Stimulated activated CD4-positive, alpha-beta T cell treated with anti-CD3 and anti-CD28 coated beads, Interleukin-12 subunit alpha, Interleukin-12 subunit beta, amount 100 ng/mL, for 4 hours (primary cell): ENCODE measurements at regions not wholly inside any gene's neighbourhood (a gene's known extent, or its start where the extent isn't known, plus 50 kb on each side); places are given as distances from the start of the nearest gene placed in this dataset.

Experiments
- DNase-seq: peaks from one replicate; pipeline ENCODE4 v3.0.0-alpha.2; 2020

DNA sequence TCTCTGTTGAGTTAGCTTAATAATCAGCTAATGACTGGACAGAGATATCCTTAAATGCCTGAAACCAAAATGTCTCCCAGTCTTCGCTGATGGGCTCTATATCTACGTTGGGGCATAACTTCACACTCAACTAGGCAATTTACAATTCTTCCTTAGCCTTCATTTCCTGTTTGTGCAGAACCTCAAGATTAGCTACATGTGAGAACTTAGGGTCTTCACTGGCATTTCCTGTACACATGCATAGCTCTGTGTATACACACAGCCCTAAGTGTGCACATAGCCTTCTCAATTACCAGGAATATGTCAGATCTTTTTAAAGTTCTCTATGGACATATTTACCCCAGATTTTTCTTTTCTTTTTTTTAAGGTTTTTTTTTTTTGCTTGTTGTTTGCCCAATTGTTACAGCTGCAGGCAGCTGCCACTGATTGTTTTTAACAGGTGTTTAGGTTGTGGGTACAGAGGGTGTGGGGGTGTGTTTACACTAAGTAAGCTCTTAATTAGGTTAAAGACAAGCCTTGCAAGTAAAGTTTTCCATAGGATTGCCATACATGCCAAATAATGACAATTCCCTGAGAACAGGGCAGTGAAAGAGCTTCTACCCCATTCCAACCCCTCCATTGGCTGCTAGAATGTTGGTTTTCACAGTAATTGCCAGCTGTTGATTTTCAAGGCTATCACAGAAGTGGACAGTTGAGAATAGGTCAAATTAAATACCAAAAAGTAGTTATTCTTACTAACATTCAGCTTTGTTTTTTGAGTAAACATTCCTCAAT, 441.0 kb downstream of the TLE4 start:
- DNase-seq, result no peak

DNA sequence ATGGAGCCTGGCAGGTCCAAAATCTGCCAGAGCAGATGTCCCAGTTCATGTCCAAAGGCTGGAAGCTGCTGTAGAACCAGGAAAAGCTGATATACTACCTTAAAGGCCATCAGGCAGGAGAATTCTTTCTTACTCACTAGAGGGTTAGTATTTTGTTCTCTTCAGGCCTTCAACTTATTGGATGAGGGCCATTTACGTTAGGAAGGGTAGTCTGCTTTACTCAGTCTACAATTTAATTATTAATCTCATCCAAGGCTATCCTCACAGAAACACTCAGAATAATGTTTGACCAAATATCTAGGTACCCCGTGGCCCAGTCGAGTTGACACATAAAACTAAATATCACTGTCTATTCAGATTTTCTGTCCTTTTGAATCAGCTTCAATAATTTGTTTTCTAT, 437.4 kb downstream of the TLE4 start:
- no peak for DNase-seq

GRCh38 chr9:80004714-80005113, 432.9 kb downstream of the TLE4 start:
- DNase-seq, result no peak

GRCh38 chr9:79990536-79990935, 418.8 kb downstream of the TLE4 start:
- DNase-seq, result no peak

DNA sequence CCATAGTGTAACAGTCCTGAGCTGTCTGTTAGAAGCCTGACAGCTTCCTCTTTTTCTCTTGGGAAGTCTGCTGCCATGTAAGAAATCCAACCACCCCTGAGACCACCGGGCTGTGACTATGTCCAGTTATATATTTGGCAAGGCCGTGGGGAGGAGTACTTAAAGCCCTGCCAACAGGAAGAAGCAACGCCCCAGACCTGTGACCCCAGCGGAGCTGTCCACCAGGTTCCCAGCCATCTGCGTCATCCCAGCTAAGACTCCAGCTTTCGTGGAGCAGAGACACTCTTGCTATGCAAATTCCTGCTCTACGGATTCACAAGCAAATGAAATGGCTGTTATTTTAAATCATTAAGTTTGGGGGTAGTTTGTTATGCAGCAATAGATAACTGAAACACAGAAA, 417.3 kb downstream of the TLE4 start:
- no peak for DNase-seq

DNA sequence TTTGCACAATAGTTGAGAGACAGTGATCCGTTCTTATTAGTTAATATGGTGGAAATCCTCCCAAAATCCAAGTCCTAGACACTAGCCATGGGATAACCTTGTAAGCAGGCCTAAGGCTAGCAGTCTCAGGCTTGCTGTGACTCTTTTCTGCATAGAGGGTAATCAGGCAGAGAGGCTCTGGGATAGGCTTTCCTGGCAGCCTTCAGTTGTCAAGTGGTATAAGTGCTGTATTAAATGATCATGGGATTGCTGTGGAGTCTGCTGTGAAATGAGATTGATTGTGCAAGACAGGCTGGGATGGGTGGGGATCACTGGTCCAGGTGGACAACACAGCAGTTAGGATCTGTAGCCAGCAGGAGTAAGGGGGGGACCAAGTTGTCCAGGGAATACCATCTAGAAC, 416.4 kb downstream of the TLE4 start:
- no peak for DNase-seq

GRCh38 chr9:79986437-79986836, 414.7 kb downstream of the TLE4 start:
- DNase-seq, result no peak

DNA sequence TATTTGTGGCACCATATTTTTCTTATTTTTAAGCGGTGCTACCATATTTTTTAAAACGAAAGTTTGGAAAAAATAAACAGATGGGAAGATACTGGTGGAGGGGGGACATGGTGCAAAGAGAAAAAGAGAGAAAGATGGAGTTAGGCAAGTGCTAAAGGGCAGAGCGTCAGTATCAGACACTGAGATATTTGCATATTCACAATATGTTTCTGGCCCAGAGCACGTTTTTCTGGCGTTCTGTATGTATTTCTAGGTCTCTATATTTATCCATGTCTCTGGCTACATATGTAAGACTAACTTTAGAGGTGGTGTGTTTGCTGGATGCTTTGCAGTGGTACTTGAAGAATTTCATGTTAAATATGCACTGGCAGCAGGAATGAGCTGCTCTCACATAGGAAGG, 414.0 kb downstream of the TLE4 start:
- DNase-seq, result no peak

DNA sequence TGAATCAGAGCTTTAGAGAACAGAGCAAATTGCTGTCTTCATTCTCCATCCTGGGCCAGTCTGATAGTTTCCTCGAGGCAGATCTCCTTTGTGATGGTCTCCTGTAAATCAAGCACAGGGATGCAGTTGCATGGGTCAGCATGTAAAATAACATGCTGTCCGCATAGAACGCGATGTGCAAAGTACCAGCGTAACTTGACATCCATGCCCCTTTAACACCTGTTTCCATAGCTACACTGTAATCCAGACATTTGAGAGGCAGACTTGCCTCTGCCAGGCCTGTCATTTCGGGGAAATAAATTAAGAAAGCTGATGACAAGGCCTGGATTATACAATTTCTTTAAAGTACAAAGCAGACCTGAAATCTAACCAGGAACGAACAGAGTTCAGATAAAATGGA, 413.5 kb downstream of the TLE4 start:
- DNase-seq, result no peak

DNA sequence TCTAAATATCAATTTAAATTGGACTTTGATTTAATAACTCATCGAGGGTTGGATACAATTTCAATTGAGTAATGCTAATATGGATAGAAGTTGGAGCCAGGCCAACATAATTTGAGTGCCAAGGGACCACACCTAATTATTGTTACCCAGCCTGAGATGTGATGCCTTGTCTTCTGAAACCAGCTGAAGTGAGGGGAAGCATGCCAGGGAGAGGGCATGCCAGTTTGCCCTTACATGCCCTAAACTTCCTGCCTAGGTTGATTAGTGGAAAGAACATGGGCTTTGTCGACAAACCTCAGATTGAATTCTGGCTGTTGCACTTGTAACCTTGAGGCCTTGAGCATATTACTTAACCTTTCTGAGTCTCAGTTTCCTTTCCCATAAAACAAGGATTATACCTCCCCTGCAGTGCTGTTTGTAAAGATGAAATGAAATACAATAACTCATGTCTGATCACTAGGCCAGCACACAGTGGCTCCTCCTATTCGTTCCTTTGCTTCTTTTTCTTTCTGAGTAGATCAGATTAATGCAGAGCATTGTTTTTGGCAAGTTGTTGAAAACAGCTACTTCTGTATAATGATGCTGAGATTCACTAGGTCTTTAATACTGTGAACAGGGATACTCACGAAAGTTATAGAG, 412.8 kb downstream of the TLE4 start:
- DNase-seq, result no peak

GRCh38 chr9:79980432-79980831, 408.7 kb downstream of the TLE4 start:
- DNase-seq, result no peak

DNA sequence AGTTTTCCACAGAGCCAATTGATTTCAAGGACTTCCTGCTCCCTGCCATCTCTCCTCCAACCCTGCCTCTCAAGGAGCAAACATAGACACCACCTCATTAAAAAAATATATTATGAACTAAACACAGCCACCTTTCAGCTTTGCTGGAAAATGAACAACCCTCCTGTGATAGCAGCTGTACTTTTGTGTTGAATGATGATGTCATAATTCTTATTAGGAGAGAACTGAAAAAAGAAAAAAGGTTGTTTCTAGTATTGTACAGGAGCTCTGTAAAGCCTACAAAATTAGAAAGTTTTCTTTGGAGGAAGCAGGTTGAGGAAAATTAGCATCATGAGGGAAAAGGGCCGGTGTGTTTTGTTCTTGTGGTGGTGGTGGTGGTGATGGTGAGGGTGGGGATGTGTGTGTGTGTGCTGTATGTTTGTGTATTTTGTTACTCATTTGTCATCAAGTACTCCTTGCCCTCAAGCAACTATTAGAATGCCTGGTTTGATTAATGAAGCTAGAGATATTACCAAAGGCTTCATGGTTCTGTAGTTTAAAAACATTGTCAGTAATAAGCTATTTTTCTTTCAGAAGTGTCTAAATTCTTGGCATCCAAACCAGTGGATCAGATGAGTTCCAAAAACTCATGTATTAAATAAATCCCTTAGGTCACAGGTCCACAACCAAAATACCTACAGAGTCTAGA, 405.9 kb downstream of the TLE4 start:
- no peak for DNase-seq

- no peak for DNase-seq
These were observed 405.3 kb downstream of the TLE4 start for GRCh38 chr9:79977074-79977435.

DNA sequence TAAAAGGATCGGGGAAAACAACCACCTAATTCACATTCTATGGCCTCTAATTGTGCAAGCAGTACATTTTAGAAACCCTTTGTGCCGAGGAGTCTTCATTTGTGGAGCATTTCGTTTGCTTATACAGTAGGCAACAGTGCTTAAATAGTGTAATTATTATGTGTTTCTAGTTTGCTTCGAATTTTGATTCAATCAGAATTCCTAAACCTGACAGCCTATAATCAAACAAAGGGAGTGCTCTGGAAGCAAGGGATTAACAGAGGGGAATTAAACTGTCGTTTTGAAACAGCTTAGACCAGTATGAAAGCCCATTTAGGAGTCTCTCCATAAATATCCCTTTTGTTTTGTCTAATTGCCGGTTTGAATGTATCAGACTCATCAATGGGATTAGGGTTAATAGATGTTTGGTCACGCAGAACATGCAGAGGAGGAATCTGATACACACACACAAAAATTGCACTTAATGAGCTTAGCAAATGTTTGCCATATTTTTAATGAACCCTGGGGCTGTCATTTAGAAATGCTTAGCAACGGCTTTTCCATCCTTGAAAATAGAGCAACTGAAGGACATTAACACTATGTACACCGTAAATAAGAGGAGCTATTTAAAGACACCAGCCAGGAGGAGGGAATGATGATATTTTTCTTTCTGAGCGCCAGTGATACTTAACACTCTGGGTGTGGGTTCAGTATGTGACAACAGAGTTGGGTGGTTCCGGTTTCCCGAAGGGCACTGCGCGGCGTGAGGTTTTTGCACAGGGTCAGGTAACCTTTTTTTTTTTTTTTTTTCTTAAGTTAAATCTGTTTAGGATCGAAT, 404.7 kb downstream of the TLE4 start:
- no peak for DNase-seq

- DNase-seq, result no peak
These were observed 404.0 kb downstream of the TLE4 start for GRCh38 chr9:79975621-79976256.

- DNase-seq, result no peak
These were observed 403.1 kb downstream of the TLE4 start for GRCh38 chr9:79974806-79975422.

GRCh38 chr9:79973627-79974026, 401.9 kb downstream of the TLE4 start:
- no peak for DNase-seq

DNA sequence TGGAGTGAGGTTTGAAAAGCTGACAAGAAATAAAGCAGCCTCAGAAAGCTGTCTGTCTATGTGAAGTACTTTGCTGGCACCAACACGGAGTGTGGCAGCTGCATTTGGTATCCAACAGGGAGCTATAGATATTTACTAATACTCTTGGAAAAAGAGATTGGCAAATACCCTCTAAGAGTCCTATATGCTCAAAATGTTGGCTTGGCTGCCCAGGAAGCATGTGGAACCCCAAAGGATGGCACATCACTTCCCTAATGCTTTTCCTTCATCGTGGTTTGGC, 398.3 kb downstream of the TLE4 start:
- no peak for DNase-seq

DNA sequence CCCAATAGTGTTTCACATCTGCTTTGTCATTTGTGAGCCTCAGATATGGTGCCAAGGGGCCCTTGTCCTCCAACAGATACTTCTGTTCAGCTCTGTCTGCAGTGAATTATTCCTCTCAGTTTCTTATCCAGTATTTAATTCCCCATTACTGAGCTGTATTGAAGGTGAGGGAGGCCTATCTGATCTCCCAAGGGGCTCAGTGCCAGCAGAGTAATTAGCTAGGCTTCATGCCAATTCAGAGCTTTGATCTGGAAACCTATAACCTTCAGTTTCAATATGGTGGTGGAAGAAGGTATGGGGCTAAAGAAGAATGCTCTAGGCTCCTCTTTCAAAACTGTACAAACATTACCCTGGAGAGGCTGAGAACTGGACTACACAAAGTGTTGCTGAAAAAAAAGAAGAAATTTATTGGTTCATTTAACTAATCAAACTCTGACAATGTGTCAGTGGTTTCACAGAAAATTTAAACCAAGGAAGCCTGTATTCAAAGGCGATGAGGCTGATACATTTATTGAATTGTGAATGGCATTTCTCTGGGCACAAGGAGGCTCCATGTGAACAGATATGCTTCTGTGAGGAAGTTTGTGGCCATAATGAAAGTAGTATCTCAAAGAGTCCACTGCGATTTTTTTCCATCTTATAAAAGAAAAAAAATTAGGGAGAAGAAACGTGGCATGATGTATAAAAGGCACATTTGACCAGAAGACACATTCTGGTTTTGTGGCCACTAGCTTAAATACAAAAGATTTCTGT, 397.8 kb downstream of the TLE4 start:
- DNase-seq, result no peak

DNA sequence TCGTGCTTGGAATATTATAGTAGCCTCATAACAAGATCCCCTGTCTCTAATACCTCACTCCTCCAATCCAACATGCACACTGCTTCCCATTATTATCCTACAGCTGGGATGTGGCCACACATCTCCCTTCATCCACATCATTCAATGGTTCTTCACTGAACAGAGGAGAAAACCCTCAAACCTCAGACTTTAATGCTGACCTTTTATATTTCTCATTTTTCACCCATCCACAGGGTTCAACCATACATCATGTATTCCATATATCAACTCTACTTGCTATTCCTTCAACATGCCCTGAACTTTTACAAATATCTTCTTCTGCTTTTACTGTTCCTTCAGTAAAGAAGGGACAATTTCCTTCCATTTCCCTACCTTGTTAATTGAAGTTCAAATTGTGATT, 396.8 kb downstream of the TLE4 start:
- no peak for DNase-seq

- DNase-seq, result no peak
These were observed 391.1 kb downstream of the TLE4 start for GRCh38 chr9:79962836-79963235.

DNA sequence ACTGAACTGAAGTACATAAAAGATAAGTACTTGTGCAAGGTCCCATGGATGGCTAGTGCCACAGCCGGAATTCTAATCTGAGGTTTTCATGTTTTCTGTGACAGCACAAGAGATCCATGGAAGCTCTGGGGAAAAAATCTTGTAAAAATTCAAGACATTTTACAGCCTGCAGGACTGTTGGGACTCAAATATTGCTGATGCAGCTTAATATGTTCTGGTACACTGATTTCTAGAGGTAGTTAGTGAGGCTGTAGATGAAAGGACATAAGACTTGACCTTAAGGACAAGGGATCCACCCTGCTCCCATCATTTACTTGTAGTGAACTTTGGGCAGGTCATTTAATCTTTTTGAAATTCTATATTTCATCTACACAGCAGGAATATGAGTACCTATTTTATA, 390.4 kb downstream of the TLE4 start:
- no peak for DNase-seq
